ENCODE measurements at regions not wholly inside any gene's neighbourhood (a gene's known extent, or its start where the extent isn't known, plus 50 kb on each side); places are given as distances from the start of the nearest gene placed in this dataset.

- TF ChIP-seq CTCF (conservative IDR thresholded peaks at IDR 0.05 in 1 of 2, IDR thresholded peaks at IDR 0.05 in 1 of 2; ENCODE audit: extremely low read depth in 1 of 2, insufficient read depth in 1 of 2, low read depth in 1 of 2, low read length in 2 of 2) (no peak), EZH2 (IDR thresholded peaks at IDR 0.05; ENCODE audit: borderline replicate concordance, low read length) (no peak)
Measured at GRCh38 chr11:57890521-57890920, 128.9 kb downstream of the CTNND1 start.

Measured in mammary epithelial cell (primary cell).